ENCODE measurements at regions not wholly inside any gene's neighbourhood (a gene's known extent, or its start where the extent isn't known, plus 50 kb on each side); places are given as distances from the start of the nearest gene placed in this dataset.

DNA sequence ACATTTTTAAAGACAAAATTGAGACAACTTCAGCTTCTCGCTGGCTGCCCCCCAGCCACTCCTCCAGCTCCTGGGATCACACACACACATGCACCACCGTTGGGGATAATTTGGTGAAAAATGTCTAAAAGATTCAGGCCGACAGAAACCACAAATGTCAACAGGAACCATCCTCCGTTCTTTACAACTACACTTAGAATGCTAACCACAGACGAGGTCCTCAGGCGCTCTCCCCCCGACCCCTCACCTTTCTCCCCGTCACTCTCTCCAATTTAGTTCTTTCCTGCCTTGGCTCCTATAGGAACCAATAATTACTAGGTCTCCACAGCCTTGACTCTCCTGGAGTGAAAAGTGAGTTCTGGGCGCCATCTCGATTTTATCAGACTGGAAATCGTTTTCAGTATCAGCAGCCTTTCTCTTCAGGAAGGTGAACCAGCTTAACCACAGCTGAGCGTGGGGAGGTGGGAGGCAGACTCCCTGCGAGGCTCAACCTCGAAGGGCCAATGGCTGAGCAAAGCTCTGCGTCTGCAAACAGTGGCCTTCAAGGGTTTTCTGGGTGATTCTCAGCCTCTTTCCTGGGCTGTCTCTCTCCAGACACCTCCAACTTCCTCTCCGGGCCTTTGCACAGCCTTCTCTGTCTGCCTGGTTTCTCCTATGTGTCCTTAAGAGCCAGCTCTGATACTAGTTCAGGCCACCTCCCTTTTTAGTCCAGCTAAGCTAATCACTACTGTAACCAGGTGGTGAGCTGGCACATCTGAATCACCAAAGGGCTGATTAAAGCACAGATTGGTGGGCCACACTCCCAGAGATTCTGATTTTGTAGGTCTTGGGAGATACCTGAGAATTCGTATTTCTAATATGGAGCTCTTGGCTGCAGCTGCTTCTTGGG lies 115.7 kb upstream of the COPS8 start:
- no peak for DNase-seq
- H4K91ac ChIP-seq (ENCODE audit: low read depth, low read length): no peak overlapping the region
- H3K27ac ChIP-seq (ENCODE audit: low read depth, low read length): no peak overlapping the region
- H4K12ac ChIP-seq (ENCODE audit: low read depth, low read length): no peak overlapping the region
- no peaks in the 10 kb centered on the region for H3K79me2 ChIP-seq (ENCODE audit: control insufficient read depth, insufficient read depth, low read length, poor library complexity)
- H3K14ac ChIP-seq (ENCODE audit: low read length): no peak overlapping the region
- no peak overlapping the region for H3K9ac ChIP-seq (ENCODE audit: low read length)
- no peak overlapping the region for H3K4me2 ChIP-seq (ENCODE audit: low read length)
- no peak overlapping the region for H2AFZ ChIP-seq (ENCODE audit: insufficient read depth, low read length, poor library complexity)
- no peak overlapping the region for H3K23ac ChIP-seq (ENCODE audit: low read length)
- no peak overlapping the region for H2AK5ac ChIP-seq (ENCODE audit: low read length)
- H3K4ac ChIP-seq (ENCODE audit: low read depth, low read length): no peak overlapping the region
- H3K9me3 ChIP-seq (ENCODE audit: insufficient read depth, low read depth, low read length): no peaks in the 10 kb centered on the region
- no peaks in the 10 kb centered on the region for H3K27me3 ChIP-seq (ENCODE audit: insufficient read depth, low read length)
- no peak overlapping the region for H3K4me3 ChIP-seq (ENCODE audit: low read depth, low read length)
- WGBS (ENCODE audit: extremely low coverage, insufficient coverage, insufficient read length): no CpG with 5 or more reads among the region's 17 CpGs
- no peak overlapping the region for H2BK12ac ChIP-seq (ENCODE audit: low read length)
- peaks cover 11% of the 10 kb centered on the region for H3K79me1 ChIP-seq (ENCODE audit: low read length)
- H3K4me1 ChIP-seq (ENCODE audit: control insufficient read depth in 1 of 2, insufficient read depth in 2 of 2, low read length in 2 of 2): peaks cover 22 to 25% of the 10 kb centered on the region in 2 experiments
- H2BK5ac ChIP-seq (ENCODE audit: low read depth, low read length, poor library complexity): no peak overlapping the region
- H4K8ac ChIP-seq (ENCODE audit: low read depth, low read length): no peak overlapping the region
- H2BK120ac ChIP-seq (ENCODE audit: insufficient read depth, low read length, poor library complexity): no peak overlapping the region
- H3K36me3 ChIP-seq (ENCODE audit: control insufficient read depth in 1 of 2, insufficient read depth in 2 of 2, low read length in 2 of 2): no peaks in the 10 kb centered on the region
- H3K18ac ChIP-seq (ENCODE audit: low read length): no peak overlapping the region

GRCh38 chr2:236970656-236971010 lies 115.1 kb upstream of the COPS8 start:
- H3K79me2 ChIP-seq (ENCODE audit: control insufficient read depth, insufficient read depth, low read length, poor library complexity): no peaks in the 10 kb centered on the region
- no peak overlapping the region for H3K4me2 ChIP-seq (ENCODE audit: low read length)
- H2AK5ac ChIP-seq (ENCODE audit: low read length): no peak overlapping the region
- H3K4ac ChIP-seq (ENCODE audit: low read depth, low read length): no peak overlapping the region
- WGBS (ENCODE audit: extremely low coverage, insufficient coverage, insufficient read length): no CpG with 5 or more reads among the region's 3 CpGs
- no peak overlapping the region for H2BK120ac ChIP-seq (ENCODE audit: insufficient read depth, low read length, poor library complexity)
- H3K4me3 ChIP-seq (ENCODE audit: low read depth, low read length): no peak overlapping the region
- H2AFZ ChIP-seq (ENCODE audit: insufficient read depth, low read length, poor library complexity): no peak overlapping the region
- H3K14ac ChIP-seq (ENCODE audit: low read length): no peak overlapping the region
- H3K79me1 ChIP-seq (ENCODE audit: low read length): peaks cover 11% of the 10 kb centered on the region
- peaks cover 19 to 25% of the 10 kb centered on the region in 2 experiments for H3K4me1 ChIP-seq (ENCODE audit: control insufficient read depth in 1 of 2, insufficient read depth in 2 of 2, low read length in 2 of 2)
- DNase-seq: no peak
- no peak overlapping the region for H4K91ac ChIP-seq (ENCODE audit: low read depth, low read length)
- H3K27ac ChIP-seq (ENCODE audit: low read depth, low read length): no peak overlapping the region
- no peak overlapping the region for H2BK5ac ChIP-seq (ENCODE audit: low read depth, low read length, poor library complexity)
- H4K12ac ChIP-seq (ENCODE audit: low read depth, low read length): no peak overlapping the region
- H3K23ac ChIP-seq (ENCODE audit: low read length): no peak overlapping the region
- no peak overlapping the region for H3K9ac ChIP-seq (ENCODE audit: low read length)
- no peak overlapping the region for H4K8ac ChIP-seq (ENCODE audit: low read depth, low read length)
- H3K27me3 ChIP-seq (ENCODE audit: insufficient read depth, low read length): no peaks in the 10 kb centered on the region
- no peaks in the 10 kb centered on the region for H3K36me3 ChIP-seq (ENCODE audit: control insufficient read depth in 1 of 2, insufficient read depth in 2 of 2, low read length in 2 of 2)
- no peak overlapping the region for H2BK12ac ChIP-seq (ENCODE audit: low read length)
- H3K9me3 ChIP-seq (ENCODE audit: insufficient read depth, low read depth, low read length): no peaks in the 10 kb centered on the region
- H3K18ac ChIP-seq (ENCODE audit: low read length): no peak overlapping the region

GRCh38 chr2:236971131-236971821 lies 114.4 kb upstream of the COPS8 start:
- H2BK5ac ChIP-seq (ENCODE audit: low read depth, low read length, poor library complexity): no peak overlapping the region
- H4K12ac ChIP-seq (ENCODE audit: low read depth, low read length): no peak overlapping the region
- H4K91ac ChIP-seq (ENCODE audit: low read depth, low read length): peak overlapping the region; percentile 16
- no peak overlapping the region for H4K8ac ChIP-seq (ENCODE audit: low read depth, low read length)
- H3K4ac ChIP-seq (ENCODE audit: low read depth, low read length): no peak overlapping the region
- no peak overlapping the region for H2AFZ ChIP-seq (ENCODE audit: insufficient read depth, low read length, poor library complexity)
- no peaks in the 10 kb centered on the region for H3K79me2 ChIP-seq (ENCODE audit: control insufficient read depth, insufficient read depth, low read length, poor library complexity)
- H2BK12ac ChIP-seq (ENCODE audit: low read length): no peak overlapping the region
- H3K79me1 ChIP-seq (ENCODE audit: low read length): peaks cover 11% of the 10 kb centered on the region
- no peak overlapping the region for H3K4me3 ChIP-seq (ENCODE audit: low read depth, low read length)
- DNase-seq: no peak
- H3K4me1 ChIP-seq (ENCODE audit: control insufficient read depth in 1 of 2, insufficient read depth in 2 of 2, low read length in 2 of 2): peaks cover 19 to 25% of the 10 kb centered on the region in 2 experiments
- H3K4me2 ChIP-seq (ENCODE audit: low read length): no peak overlapping the region
- no peaks in the 10 kb centered on the region for H3K27me3 ChIP-seq (ENCODE audit: insufficient read depth, low read length)
- H3K27ac ChIP-seq (ENCODE audit: low read depth, low read length): no peak overlapping the region
- H3K36me3 ChIP-seq (ENCODE audit: control insufficient read depth in 1 of 2, insufficient read depth in 2 of 2, low read length in 2 of 2): no peaks in the 10 kb centered on the region
- no peak overlapping the region for H3K23ac ChIP-seq (ENCODE audit: low read length)
- H2AK5ac ChIP-seq (ENCODE audit: low read length): no peak overlapping the region
- no peak overlapping the region for H3K14ac ChIP-seq (ENCODE audit: low read length)
- WGBS (ENCODE audit: extremely low coverage, insufficient coverage, insufficient read length): no CpG with 5 or more reads among the region's 15 CpGs
- no peak overlapping the region for H2BK120ac ChIP-seq (ENCODE audit: insufficient read depth, low read length, poor library complexity)
- no peak overlapping the region for H3K18ac ChIP-seq (ENCODE audit: low read length)
- no peak overlapping the region for H3K9ac ChIP-seq (ENCODE audit: low read length)
- H3K9me3 ChIP-seq (ENCODE audit: insufficient read depth, low read depth, low read length): no peaks in the 10 kb centered on the region

DNA sequence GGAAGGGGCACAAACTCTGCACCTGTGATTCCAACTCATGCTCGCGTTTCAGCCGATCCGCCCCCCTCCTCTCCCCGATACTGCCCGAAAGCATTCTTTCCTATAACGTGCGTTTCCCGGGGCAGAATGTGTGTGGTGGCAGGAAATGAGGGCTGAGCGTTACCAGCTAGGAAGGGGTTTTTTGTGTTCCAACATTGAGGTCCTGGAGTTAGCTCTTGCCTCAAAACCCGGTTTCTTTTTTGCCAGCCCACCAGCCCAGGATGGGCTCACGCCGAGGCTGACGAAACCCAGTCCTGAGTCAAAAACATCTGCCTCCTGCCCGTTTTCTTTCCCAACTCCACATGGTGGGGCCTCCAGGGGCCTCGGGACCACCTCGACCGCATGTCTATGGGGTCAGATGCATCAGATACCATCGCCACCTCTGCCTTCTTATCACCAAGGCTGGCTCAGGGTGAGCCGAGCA lies 113.7 kb upstream of the COPS8 start:
- Histone ChIP-seq H3K23ac (ENCODE audit: low read length) (no peak overlapping the region), H4K12ac (ENCODE audit: low read depth, low read length) (no peak overlapping the region), H2AFZ (ENCODE audit: insufficient read depth, low read length, poor library complexity) (peak overlapping the region; percentile 11), H3K4ac (ENCODE audit: low read depth, low read length) (no peak overlapping the region), H3K79me2 (ENCODE audit: control insufficient read depth, insufficient read depth, low read length, poor library complexity) (no peaks in the 10 kb centered on the region), H2BK12ac (ENCODE audit: low read length) (no peak overlapping the region), H3K9ac (ENCODE audit: low read length) (no peak overlapping the region), H2BK120ac (ENCODE audit: insufficient read depth, low read length, poor library complexity) (no peak overlapping the region), H3K36me3 (ENCODE audit: control insufficient read depth in 1 of 2, insufficient read depth in 2 of 2, low read length in 2 of 2) (no peaks in the 10 kb centered on the region), H3K9me3 (ENCODE audit: insufficient read depth, low read depth, low read length) (no peaks in the 10 kb centered on the region), H3K79me1 (ENCODE audit: low read length) (peaks cover 11% of the 10 kb centered on the region), H3K27ac (ENCODE audit: low read depth, low read length) (no peak overlapping the region), H2AK5ac (ENCODE audit: low read length) (no peak overlapping the region), H3K27me3 (ENCODE audit: insufficient read depth, low read length) (no peaks in the 10 kb centered on the region), H2BK5ac (ENCODE audit: low read depth, low read length, poor library complexity) (no peak overlapping the region), H3K4me3 (ENCODE audit: low read depth, low read length) (no peak overlapping the region), H3K4me1 (ENCODE audit: control insufficient read depth in 1 of 2, insufficient read depth in 2 of 2, low read length in 2 of 2) (peaks cover 19 to 25% of the 10 kb centered on the region in 2 experiments), H3K14ac (ENCODE audit: low read length) (peak overlapping the region; percentile 11), H3K4me2 (ENCODE audit: low read length) (no peak overlapping the region), H3K18ac (ENCODE audit: low read length) (no peak overlapping the region), H4K8ac (ENCODE audit: low read depth, low read length) (no peak overlapping the region), H4K91ac (ENCODE audit: low read depth, low read length) (peak overlapping the region; percentile 16)
- no peak for DNase-seq
- WGBS (ENCODE audit: extremely low coverage, insufficient coverage, insufficient read length): no CpG with 5 or more reads among the region's 20 CpGs
